ENCODE measurements at regions not wholly inside any gene's neighbourhood (a gene's known extent, or its start where the extent isn't known, plus 50 kb on each side); places are given as distances from the start of the nearest gene placed in this dataset.

- no peak overlapping the region for H3K4me3 Mint-ChIP-seq (ENCODE audit: unreplicated experiment)
- peaks cover 48% of the 10 kb centered on the region for H3K27me3 Mint-ChIP-seq (ENCODE audit: insufficient read depth, unreplicated experiment)
Observed at GRCh38 chr9:135275163-135275562, 187.7 kb downstream of the OLFM1 start.

DNA sequence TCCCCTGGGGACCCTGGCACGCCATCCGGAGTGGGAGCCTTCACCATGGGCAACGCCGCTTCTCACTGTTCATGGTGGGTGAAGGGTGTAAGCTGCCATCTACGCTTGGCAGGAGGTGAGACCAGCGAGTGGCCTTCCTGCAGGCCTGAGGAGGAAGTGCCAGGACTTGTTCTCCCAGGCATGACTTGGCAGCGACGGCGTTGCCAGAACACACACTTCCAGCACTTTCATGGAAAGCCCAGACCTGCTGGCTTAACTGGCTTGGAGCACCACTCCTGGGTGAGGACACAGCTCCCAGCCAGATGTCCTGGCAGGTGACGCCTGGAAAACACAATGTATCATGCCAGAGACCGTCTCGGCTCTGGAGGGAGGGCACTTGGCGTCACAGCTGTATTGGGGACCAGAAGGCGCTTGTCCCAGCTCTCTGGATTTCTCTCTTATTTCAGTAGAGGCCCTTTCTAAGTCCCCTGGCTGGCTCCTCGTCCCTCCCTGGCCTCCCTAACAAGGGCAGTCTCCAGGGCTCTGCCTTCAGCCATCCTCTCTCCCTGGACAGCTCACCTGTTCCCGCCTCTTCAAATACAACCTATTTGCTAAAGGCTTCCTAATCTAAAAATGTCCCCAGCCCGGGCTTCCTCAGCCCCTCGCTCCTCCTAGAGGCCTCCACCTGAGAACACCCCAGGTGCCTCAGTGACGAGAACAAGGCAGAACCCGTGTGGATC, 188.3 kb downstream of the OLFM1 start:
- POLR2A ChIA-PET = no interaction called here
- CTCF ChIA-PET = no interaction called here
- DNase-seq (ENCODE audit: unreplicated experiment) = peak; percentile 17

More at GRCh38 chr9:135275163-135275562, 187.7 kb downstream of the OLFM1 start:
- no peaks in the 10 kb centered on the region for H3K36me3 Mint-ChIP-seq (ENCODE audit: insufficient read depth, unreplicated experiment)
- H3K9me3 Mint-ChIP-seq (ENCODE audit: unreplicated experiment) = no peaks in the 10 kb centered on the region
- H3K4me1 Mint-ChIP-seq (ENCODE audit: insufficient read depth, unreplicated experiment) = no peaks in the 10 kb centered on the region
- ChIA-PET POLR2A (no interaction called here), CTCF (no interaction called here)
- no peak for DNase-seq (ENCODE audit: unreplicated experiment)
- no TSS peak for BruUV-seq (replicated peaks)
- intact Hi-C loops (cut with micrococcal nuclease) = no loop called here
- H3K27ac Mint-ChIP-seq (ENCODE audit: low read depth, unreplicated experiment) = no peak overlapping the region
- TF ChIP-seq, protein P1, sequence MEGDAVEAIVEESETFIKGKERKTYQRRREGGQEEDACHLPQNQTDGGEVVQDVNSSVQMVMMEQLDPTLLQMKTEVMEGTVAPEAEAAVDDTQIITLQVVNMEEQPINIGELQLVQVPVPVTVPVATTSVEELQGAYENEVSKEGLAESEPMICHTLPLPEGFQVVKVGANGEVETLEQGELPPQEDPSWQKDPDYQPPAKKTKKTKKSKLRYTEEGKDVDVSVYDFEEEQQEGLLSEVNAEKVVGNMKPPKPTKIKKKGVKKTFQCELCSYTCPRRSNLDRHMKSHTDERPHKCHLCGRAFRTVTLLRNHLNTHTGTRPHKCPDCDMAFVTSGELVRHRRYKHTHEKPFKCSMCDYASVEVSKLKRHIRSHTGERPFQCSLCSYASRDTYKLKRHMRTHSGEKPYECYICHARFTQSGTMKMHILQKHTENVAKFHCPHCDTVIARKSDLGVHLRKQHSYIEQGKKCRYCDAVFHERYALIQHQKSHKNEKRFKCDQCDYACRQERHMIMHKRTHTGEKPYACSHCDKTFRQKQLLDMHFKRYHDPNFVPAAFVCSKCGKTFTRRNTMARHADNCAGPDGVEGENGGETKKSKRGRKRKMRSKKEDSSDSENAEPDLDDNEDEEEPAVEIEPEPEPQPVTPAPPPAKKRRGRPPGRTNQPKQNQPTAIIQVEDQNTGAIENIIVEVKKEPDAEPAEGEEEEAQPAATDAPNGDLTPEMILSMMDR (IDR thresholded peaks at IDR 0.05; ENCODE audit: unreplicated experiment) = no peak

GRCh38 chr9:135277219-135278201, 190.0 kb downstream of the OLFM1 start:
- BruUV-seq (replicated peaks) = no TSS peak
- CTCF ChIA-PET = interaction anchor here (0.6 kb wide), 2 partner anchors 279 to 590 kb away, joined by 3 read pairs; no protein-coding TSS in a partner anchor
- TF ChIP-seq, protein P1 (IDR thresholded peaks at IDR 0.05; ENCODE audit: unreplicated experiment) = no peak
- H3K27ac Mint-ChIP-seq (ENCODE audit: low read depth, unreplicated experiment) = no peak overlapping the region
- H3K27me3 Mint-ChIP-seq (ENCODE audit: insufficient read depth, unreplicated experiment) = peaks cover 61% of the 10 kb centered on the region
- DNase-seq (ENCODE audit: unreplicated experiment) = no peak
- peaks cover 6% of the 10 kb centered on the region for H3K4me1 Mint-ChIP-seq (ENCODE audit: insufficient read depth, unreplicated experiment)
- intact Hi-C loops (cut with micrococcal nuclease) = no loop called here
- no peak overlapping the region for H3K4me3 Mint-ChIP-seq (ENCODE audit: unreplicated experiment)
- POLR2A ChIA-PET = no interaction called here
- H3K36me3 Mint-ChIP-seq (ENCODE audit: insufficient read depth, unreplicated experiment) = no peaks in the 10 kb centered on the region
- no peaks in the 10 kb centered on the region for H3K9me3 Mint-ChIP-seq (ENCODE audit: unreplicated experiment)

More for the DNA sequence above, 188.3 kb downstream of the OLFM1 start:
- no peak overlapping the region for H3K27ac Mint-ChIP-seq (ENCODE audit: low read depth, unreplicated experiment)
- H3K27me3 Mint-ChIP-seq (ENCODE audit: insufficient read depth, unreplicated experiment) = peaks cover 54% of the 10 kb centered on the region
- H3K4me1 Mint-ChIP-seq (ENCODE audit: insufficient read depth, unreplicated experiment) = no peaks in the 10 kb centered on the region
- H3K4me3 Mint-ChIP-seq (ENCODE audit: unreplicated experiment) = no peak overlapping the region
- intact Hi-C loops (cut with micrococcal nuclease) = no loop called here
- no peaks in the 10 kb centered on the region for H3K36me3 Mint-ChIP-seq (ENCODE audit: insufficient read depth, unreplicated experiment)
- no TSS peak for BruUV-seq (replicated peaks)
- TF ChIP-seq, protein P1 (IDR thresholded peaks at IDR 0.05; ENCODE audit: unreplicated experiment) = no peak
- H3K9me3 Mint-ChIP-seq (ENCODE audit: unreplicated experiment) = no peaks in the 10 kb centered on the region

DNA sequence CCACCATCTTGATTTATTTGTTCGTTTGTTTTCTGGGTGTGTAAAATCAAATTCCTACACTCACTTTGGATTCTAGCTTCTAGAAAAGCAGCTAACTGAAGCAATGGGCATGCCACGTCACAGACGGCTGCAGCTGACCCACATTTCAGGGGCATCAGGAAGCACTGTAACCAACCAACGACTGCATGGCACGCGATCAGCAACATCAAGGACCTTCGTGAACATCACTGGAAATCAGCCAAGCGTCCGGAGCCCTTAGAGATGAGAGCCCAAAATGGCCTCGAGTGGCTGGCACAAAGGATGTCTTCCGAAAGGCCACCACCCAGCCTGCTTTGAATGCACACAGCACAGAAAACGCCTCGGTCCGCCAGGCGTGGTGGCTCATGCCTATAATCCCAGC, 191.1 kb downstream of the OLFM1 start:
- Mint-ChIP-seq H3K4me3 (ENCODE audit: unreplicated experiment) (no peak overlapping the region), H3K27ac (ENCODE audit: low read depth, unreplicated experiment) (no peak overlapping the region), H3K27me3 (ENCODE audit: insufficient read depth, unreplicated experiment) (peaks cover 72% of the 10 kb centered on the region), H3K4me1 (ENCODE audit: insufficient read depth, unreplicated experiment) (peaks cover 6% of the 10 kb centered on the region), H3K36me3 (ENCODE audit: insufficient read depth, unreplicated experiment) (no peaks in the 10 kb centered on the region), H3K9me3 (ENCODE audit: unreplicated experiment) (no peaks in the 10 kb centered on the region)
- BruUV-seq (replicated peaks) = no TSS peak
- TF ChIP-seq, protein P1 (IDR thresholded peaks at IDR 0.05; ENCODE audit: unreplicated experiment) = no peak
- intact Hi-C loops (cut with micrococcal nuclease) = no loop called here
- ChIA-PET CTCF (no interaction called here), POLR2A (no interaction called here)
- no peak for DNase-seq (ENCODE audit: unreplicated experiment)

Data from MCF 10A (cell line).